Thymus (tissue), 11 donors: ENCODE measurements at regions not wholly inside any gene's neighbourhood (a gene's known extent, or its start where the extent isn't known, plus 50 kb on each side); places are given as distances from the start of the nearest gene placed in this dataset.
"Not testable (repeated sequence)": the region's sequence is repeated elsewhere in the genome, so short reads cannot be mapped to it uniquely, and the experiment has no call there.

Experiments
- DNase-seq, 9 donors: peaks; one replicate each; pipeline ENCODE4 v3.0.0-alpha.2; 2013; ENCODE audit warnings: low spot score in 9 of 9, low read depth in 6 of 9, missing footprints in 1 of 9
- H3K27ac ChIP-seq, 2 donors: one replicate each; pipeline ENCODE4 v1.5.1; 2013; ENCODE audit warnings: control low read depth in 1 of 2, low read depth in 1 of 2, low read length in 1 of 2, mild to moderate bottlenecking in 1 of 2, moderate library complexity in 1 of 2
- H3K27me3 ChIP-seq, 2 donors: one replicate each; pipeline ENCODE4 v1.5.1; 2013; ENCODE audit warnings: low read length in 1 of 2; ENCODE audit not compliant: control insufficient read depth in 2 of 2, insufficient read depth in 1 of 2
- H3K36me3 ChIP-seq, 2 donors: one replicate each; pipeline ENCODE4 v1.5.1; 2013; ENCODE audit warnings: low read length in 1 of 2, mild to moderate bottlenecking in 1 of 2, moderate library complexity in 1 of 2; ENCODE audit not compliant: control insufficient read depth in 2 of 2, insufficient read depth in 2 of 2
- H3K4me1 ChIP-seq, 2 donors: one replicate each; pipeline ENCODE4 v1.5.1; 2013; ENCODE audit warnings: low read length in 2 of 2; ENCODE audit not compliant: control insufficient read depth in 2 of 2, insufficient read depth in 2 of 2
- H3K4me3 ChIP-seq, 2 donors: one replicate each; pipeline ENCODE4 v1.5.1; 2013; ENCODE audit warnings: low read length in 2 of 2, control low read depth in 1 of 2, mild to moderate bottlenecking in 1 of 2
- H3K9me3 ChIP-seq, 2 donors: one replicate each; pipeline ENCODE4 v1.5.1; 2013; ENCODE audit warnings: low read length in 1 of 2, mild to moderate bottlenecking in 1 of 2; ENCODE audit not compliant: control insufficient read depth in 2 of 2, insufficient read depth in 1 of 2
- WGBS: extraction: QIAGEN DNeasy Blood & Tissue Kit; methylation state at CpG from one replicate; pipeline ENCODE4 v1.1.7; 2013; 5-methylcytosine and 5-hydroxymethylcytosine counted together
- donor health status: healthy.

DNA sequence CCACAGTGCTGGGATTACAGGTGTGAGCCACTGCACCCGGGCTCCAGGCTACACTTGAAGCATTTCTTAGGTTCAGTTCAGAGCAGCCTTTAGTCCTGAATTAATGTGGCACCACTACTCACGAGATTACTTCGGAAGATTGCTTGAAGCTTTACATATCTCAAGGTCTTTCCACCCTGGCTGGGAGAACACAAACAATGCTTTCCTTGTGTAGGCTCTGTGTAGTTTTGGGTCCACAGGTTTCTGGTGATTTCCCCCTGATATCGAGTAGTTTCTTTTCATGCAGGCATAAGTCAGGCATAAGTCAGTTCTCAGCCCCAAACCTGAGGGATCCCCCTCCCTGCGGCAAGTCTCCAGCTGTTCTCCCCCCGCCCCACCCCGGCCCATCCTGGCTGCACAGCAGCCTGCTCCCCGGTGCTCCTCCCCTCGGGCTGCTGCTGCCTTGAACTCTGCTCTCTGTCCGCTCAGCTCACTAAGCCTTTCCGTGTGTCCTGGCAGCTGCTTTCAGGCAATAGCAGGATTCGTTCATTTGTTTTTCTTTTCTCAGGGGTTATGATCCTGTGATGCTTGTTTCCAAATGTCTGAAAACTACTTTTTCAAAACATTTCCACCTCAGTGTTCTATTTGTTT, 417.7 kb downstream of the TMEM121 start:
- DNase-seq, result no peak
- WGBS, result 94% methylated on average over 12 of the region's 12 CpGs
- no peaks in the 10 kb centered on the region for H3K27me3 ChIP-seq

DNA sequence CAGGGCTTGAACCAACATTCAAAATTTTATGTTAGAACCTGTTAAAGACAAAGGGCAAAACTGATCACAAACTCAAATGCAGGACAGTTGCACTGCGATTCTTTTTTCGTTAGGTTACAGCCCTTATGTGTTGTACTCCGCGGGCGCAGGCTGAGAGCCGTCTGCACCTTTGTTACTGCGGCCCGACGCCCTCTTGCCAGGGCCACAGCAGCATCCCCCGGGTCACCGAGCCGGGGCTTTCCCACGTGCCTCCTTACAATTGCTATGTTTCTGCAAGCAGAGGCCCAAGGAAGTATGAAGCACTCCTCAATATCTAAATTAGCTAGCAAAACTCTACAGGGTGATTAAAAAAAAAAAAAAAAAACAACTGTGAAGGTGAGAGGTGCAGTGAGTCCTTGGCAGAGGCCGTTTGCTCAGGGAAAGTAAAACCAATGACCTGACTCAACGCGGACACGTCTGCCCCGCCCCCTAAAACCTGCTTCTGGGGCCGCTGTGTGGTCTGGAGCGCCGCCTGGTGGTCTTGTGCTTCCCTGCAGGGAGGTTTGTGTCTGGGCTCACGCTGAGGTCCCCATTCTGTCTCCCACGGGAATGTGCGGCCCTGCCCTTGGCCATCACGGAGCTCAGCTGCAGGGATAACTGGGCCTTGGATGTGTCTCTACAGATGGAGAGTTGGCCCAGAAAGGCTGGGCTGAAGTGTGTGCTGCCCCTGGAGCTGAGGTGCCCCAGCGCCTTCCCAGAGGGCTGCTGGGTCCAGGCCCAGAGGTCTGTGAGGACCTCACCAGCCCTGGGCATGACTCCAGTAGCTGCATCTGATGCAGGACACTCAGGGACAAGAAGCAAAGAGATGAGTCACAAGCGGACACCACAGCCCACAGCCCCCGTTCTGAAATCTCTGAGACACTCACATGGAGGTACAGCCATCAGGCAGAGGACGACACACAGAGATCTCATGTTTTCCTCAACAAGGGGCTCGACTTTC, 418.5 kb downstream of the TMEM121 start:
- DNase-seq, result peak in 7 of 9 donors; percentile 25 to 74 (median 55)
- H3K9me3 ChIP-seq, result peaks cover 0 to 13% of the 10 kb centered on the region in 2 donors
- no peaks in the 10 kb centered on the region for H3K27me3 ChIP-seq
- H3K27ac ChIP-seq, result no peak overlapping the region
- no peaks in the 10 kb centered on the region for H3K36me3 ChIP-seq
- H3K4me3 ChIP-seq, result no peak overlapping the region
- H3K4me1 ChIP-seq, result peaks cover 0 to 21% of the 10 kb centered on the region in 2 donors
- WGBS, result 57% methylated on average over 30 of the region's 30 CpGs

More for the DNA sequence above, 417.7 kb downstream of the TMEM121 start:
- Histone ChIP-seq H3K36me3 (no peaks in the 10 kb centered on the region), H3K9me3 (peaks cover 0 to 18% of the 10 kb centered on the region in 2 donors), H3K4me1 (peaks cover 0 to 19% of the 10 kb centered on the region in 2 donors), H3K27ac (no peak overlapping the region), H3K4me3 (no peak overlapping the region)

DNA sequence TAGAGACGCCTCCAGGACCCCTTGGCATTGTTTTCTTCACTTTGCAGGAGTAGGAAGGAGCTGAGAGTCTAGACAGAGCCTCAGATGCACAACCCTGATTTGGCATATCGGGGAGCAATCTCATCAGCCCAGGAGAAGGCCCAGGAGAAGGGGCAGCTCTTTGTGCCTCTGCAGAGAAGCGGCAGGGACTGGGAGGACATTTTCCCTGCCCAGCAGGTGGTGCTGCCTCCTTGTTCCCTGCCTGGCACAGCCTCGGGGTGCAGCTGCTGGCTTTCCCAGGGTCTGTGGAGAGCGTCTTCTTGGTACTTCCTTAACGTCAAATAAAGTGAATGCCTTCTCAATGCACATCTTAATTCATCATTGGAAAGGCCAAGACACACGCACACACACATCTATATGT, 419.5 kb downstream of the TMEM121 start:
- H3K27me3 ChIP-seq, result no peaks in the 10 kb centered on the region
- DNase-seq, result peak in 7 of 9 donors; percentile 21 to 72 (median 42)
- H3K27ac ChIP-seq, result no peak overlapping the region
- peaks cover 0 to 3% of the 10 kb centered on the region in 2 donors for H3K9me3 ChIP-seq
- H3K4me3 ChIP-seq, result no peak overlapping the region
- WGBS, result 43% methylated on average over 7 of the region's 7 CpGs
- peaks cover 0 to 21% of the 10 kb centered on the region in 2 donors for H3K4me1 ChIP-seq
- no peaks in the 10 kb centered on the region for H3K36me3 ChIP-seq

DNA sequence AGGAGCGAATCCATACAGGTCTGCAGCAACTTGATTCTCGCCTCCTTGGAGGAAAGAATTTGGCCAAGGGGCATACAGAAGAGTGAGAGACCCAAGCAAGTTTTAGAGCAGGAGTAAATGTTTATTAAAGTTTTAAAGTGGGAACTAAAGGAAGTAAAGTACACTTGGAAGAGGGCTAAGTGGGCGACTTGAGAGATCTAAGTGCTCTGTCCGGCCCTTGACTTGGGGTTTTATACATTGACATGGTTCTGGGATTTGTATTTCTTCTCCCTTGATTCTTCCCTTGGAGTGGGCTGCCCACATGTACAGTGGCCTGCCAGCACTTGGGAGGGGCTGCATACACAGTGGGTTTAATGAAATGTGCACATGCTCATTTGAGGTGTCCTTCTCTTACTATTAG, 421.2 kb downstream of the TMEM121 start:
- H3K27me3 ChIP-seq, result no peaks in the 10 kb centered on the region
- H3K9me3 ChIP-seq, result no peaks in the 10 kb centered on the region
- H3K36me3 ChIP-seq, result no peaks in the 10 kb centered on the region
- 97% methylated on average over 4 of the region's 4 CpGs for WGBS
- H3K27ac ChIP-seq, result no peak overlapping the region
- H3K4me3 ChIP-seq, result no peak overlapping the region
- DNase-seq, result no peak
- H3K4me1 ChIP-seq, result peaks cover 0 to 21% of the 10 kb centered on the region in 2 donors

DNA sequence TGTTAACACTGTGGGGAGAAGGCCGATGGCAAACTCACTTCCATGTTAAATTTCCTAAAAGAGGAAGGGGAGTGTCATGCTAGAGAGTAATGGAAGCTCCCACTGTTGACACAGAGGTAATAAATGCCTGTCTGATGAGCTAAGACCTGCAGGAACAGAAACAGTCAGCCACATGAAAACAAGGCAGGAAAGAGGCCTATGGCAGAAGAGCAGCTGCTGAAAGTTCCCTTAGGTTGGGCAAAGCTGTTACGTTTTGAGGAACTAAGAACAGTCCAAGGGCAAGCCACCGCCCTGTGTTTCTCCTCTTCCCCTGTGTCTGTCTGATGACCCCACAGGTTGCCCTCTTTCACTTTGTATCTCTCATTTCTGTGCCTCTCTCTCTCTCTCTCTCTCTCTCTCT, 422.6 kb downstream of the TMEM121 start:
- 25% methylated on average over 3 of the region's 3 CpGs for WGBS
- not testable (repeated sequence) for H3K4me3 ChIP-seq, H3K9me3 ChIP-seq, H3K36me3 ChIP-seq, H3K27me3 ChIP-seq
- peak in 3 of 9 donors; percentile 15 to 58 (median 29) for DNase-seq
- Histone ChIP-seq H3K4me1 (peaks cover 0 to 21% of the 10 kb centered on the region in 2 donors), H3K27ac (peak overlapping the region in 1 of 2 donors; percentile 41)

DNA sequence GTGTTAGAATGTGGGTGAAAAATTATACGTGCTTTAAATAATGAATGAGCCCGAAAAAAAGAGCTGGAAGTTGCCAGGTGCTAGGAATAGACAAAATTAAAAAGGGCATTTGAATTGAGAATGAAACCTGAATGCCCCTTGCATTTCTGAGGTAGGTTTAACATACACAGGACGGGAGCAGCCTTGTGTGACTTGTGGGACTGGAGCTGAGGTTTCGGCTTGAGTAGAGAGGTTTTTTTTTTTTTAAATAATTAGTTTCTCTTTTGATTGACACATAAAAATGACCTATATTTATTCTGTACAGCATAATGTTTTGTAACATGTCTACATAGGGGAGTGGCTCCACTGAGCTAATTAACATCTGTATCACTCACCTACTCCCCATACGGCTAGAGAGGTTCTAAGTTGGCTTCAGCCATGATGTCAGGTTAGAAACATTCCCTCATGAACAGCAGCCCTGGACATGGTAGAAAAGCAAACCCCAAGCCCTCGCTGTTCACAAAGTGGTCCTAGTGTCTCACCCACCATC, 424.0 kb downstream of the TMEM121 start:
- H3K27me3 ChIP-seq, H3K9me3 ChIP-seq, H3K36me3 ChIP-seq, H3K27ac ChIP-seq, H3K4me3 ChIP-seq, DNase-seq: not testable (repeated sequence)
- H3K4me1 ChIP-seq, result peaks cover 0 to 17% of the 10 kb centered on the region in 2 donors
- 95% methylated on average over 6 of the region's 6 CpGs for WGBS

DNA sequence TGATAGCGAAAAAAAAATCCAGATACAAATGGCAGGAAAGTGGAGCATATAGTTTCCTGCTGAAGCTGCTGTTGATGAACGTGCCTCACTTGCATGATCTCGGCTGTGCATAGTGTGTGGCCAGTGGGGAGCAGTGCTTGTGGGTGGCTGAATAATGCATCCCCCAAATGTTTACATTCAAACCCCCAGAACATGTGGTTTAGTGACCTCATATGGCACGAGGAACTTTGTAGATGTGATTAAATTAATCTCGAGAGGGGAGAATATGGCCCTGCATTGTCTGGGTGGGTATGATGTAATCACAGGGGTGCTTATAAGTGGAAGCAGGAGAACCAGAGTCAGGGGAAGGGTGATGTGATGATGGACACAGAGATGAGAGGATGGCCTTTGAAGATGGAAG, 425.0 kb downstream of the TMEM121 start:
- WGBS, result 96% methylated on average over 5 of the region's 5 CpGs
- Histone ChIP-seq H3K36me3 (no peaks in the 10 kb centered on the region), H3K27me3 (no peaks in the 10 kb centered on the region), H3K4me1 (peaks cover 0 to 10% of the 10 kb centered on the region in 2 donors), H3K27ac (no peak overlapping the region), H3K4me3 (no peak overlapping the region), H3K9me3 (no peaks in the 10 kb centered on the region)
- DNase-seq, result no peak

DNA sequence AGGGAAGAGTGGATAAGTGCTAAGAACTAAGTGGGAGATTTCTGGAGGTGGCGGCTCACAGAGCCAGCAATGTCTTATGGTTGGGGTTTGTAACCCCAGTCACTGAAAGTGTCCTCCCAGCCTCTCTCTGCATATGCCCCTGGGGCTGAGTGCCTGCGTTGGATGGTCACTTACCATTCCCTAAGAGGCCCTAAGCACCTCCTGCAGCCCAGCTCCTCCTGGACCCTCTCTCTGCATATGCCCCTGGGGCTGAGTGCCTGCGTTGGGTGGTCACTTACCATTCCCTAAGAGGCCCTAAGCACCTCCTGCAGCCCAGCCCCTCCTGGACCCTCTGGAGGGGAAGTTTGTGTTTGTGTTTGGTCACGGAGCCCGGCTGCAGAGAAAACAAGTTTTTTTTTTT, 425.8 kb downstream of the TMEM121 start:
- peaks cover 0 to 10% of the 10 kb centered on the region in 2 donors for H3K4me1 ChIP-seq
- no peak overlapping the region for H3K27ac ChIP-seq
- DNase-seq, result no peak
- 95% methylated on average over 5 of the region's 5 CpGs for WGBS
- no peaks in the 10 kb centered on the region for H3K27me3 ChIP-seq
- H3K4me3 ChIP-seq, result no peak overlapping the region
- H3K9me3 ChIP-seq, result no peaks in the 10 kb centered on the region
- H3K36me3 ChIP-seq, result no peaks in the 10 kb centered on the region

DNA sequence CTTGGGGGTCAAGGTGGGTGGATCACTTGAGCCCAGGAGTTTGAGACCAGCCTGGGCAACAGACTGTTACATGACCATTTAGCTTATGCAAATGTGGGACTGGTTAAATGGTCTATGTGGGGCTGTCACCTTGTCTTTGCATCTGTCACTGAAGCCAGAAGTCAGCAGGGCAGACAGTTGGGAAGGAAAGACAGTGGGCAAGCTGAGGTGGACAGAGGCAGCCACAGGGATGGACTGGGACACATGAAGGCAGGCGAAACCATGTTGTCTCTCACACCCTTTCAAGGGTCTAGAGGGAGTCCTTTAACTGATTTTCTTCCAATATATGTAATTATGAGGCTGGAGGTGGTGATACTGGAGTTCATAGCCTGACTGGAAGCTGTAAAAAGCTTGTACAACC, 426.4 kb downstream of the TMEM121 start:
- Histone ChIP-seq H3K4me3 (no peak overlapping the region), H3K27me3 (no peaks in the 10 kb centered on the region), H3K27ac (no peak overlapping the region), H3K4me1 (peaks cover 0 to 10% of the 10 kb centered on the region in 2 donors), H3K36me3 (no peaks in the 10 kb centered on the region), H3K9me3 (no peaks in the 10 kb centered on the region)
- WGBS, result 90% methylated on average over 1 of the region's 1 CpG
- DNase-seq, result no peak
